T-helper 1 cell treated with Interleukin-12 subunit alpha and Interleukin-12 subunit beta and Interleukin-4 antibody, amounts not matched to agents 30 μg/mL and 1 μg/mL, for 36 hours (primary cell): ENCODE measurements at regions not wholly inside any gene's neighbourhood (a gene's known extent, or its start where the extent isn't known, plus 50 kb on each side); places are given as distances from the start of the nearest gene placed in this dataset.

Experiments
- H3K27ac Mint-ChIP-seq: one replicate; pipeline ENCODE4 v1.8.0; 2021; ENCODE audit warnings: mild to moderate bottlenecking, mixed read lengths
- H3K27me3 Mint-ChIP-seq: one replicate; pipeline ENCODE4 v1.8.0; 2021; ENCODE audit warnings: low read depth, mixed read lengths
- H3K36me3 Mint-ChIP-seq: one replicate; pipeline ENCODE4 v1.8.0; 2021; ENCODE audit warnings: low read depth, mixed read lengths
- H3K4me1 Mint-ChIP-seq: one replicate; pipeline ENCODE4 v1.8.0; 2021; ENCODE audit warnings: low read depth, mixed read lengths
- H3K4me3 Mint-ChIP-seq: one replicate; pipeline ENCODE4 v1.8.0; 2021; ENCODE audit warnings: mild to moderate bottlenecking, moderate library complexity, mixed read lengths
- H3K9me3 Mint-ChIP-seq: one replicate; pipeline ENCODE4 v1.8.0; 2021; ENCODE audit warnings: mixed read lengths

DNA sequence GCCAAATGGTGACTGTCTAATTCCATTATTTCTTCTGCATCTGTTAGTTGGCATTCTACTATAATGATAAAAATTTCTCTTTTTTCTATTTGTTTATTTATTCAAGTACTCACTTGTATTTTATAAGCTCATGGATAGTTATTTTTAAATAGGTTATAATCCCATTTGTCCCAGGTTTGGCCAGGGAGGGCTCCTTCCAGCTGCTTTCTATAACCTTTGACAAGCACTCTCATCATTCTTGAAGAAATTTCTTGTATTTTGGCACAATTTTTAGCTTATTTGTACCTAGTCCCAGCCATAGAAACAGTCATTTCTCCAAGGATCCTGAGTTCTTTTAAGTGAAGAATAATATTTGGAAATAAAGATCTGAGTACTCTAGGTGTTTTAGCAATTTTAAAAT is 1038.6 kb upstream of the AGA start:
- Mint-ChIP-seq H3K4me3 (no peak overlapping the region), H3K4me1 (no peaks in the 10 kb centered on the region), H3K9me3 (peaks cover 3% of the 10 kb centered on the region), H3K27me3 (no peaks in the 10 kb centered on the region), H3K27ac (no peak overlapping the region), H3K36me3 (no peaks in the 10 kb centered on the region)

DNA sequence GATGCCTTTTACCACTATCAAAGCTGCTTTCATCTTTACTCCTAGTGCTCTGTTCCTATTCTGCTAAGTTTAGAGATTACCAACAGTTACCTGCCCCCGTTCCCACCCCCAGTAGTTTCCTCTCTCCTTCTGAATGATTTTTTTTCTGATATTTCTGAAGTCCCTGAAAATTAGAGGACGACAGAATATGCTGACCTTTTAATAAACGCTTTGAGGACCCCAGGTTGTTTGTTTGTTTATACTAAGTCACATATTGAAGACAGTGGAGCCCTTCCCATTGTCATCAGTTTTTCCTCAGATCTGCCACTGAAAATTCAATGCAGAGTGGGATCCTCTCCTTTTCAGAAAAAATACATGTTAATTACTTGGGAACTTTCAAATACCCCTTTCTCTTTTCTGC is 1039.3 kb upstream of the AGA start:
- H3K4me1 Mint-ChIP-seq: no peaks in the 10 kb centered on the region

DNA sequence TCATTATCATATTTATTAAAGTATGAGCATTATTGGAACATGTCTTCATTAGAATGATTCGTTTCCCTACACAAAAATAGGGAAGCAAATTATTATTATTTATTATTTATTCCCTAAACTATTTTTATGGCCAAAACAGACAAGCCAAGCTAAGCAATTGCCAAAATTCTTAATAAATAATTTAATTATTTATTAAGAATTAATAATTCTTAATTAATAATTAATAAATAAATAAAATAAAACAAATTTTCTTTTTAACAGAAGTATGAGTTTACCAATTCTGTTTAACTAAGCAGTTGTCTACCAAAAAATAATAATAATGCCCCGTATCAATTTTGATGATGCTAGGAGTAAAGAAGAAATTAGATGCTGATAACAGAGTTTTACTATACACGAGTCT is 1080.8 kb upstream of the AGA start:
- Mint-ChIP-seq H3K4me3 (no peak overlapping the region), H3K27ac (no peak overlapping the region), H3K36me3 (no peaks in the 10 kb centered on the region), H3K27me3 (no peaks in the 10 kb centered on the region), H3K4me1 (no peaks in the 10 kb centered on the region), H3K9me3 (no peaks in the 10 kb centered on the region)

More for the DNA sequence above, 1039.3 kb upstream of the AGA start:
- Mint-ChIP-seq H3K9me3 (peaks cover 3% of the 10 kb centered on the region), H3K27me3 (no peaks in the 10 kb centered on the region), H3K27ac (no peak overlapping the region), H3K36me3 (no peaks in the 10 kb centered on the region), H3K4me3 (no peak overlapping the region)

DNA sequence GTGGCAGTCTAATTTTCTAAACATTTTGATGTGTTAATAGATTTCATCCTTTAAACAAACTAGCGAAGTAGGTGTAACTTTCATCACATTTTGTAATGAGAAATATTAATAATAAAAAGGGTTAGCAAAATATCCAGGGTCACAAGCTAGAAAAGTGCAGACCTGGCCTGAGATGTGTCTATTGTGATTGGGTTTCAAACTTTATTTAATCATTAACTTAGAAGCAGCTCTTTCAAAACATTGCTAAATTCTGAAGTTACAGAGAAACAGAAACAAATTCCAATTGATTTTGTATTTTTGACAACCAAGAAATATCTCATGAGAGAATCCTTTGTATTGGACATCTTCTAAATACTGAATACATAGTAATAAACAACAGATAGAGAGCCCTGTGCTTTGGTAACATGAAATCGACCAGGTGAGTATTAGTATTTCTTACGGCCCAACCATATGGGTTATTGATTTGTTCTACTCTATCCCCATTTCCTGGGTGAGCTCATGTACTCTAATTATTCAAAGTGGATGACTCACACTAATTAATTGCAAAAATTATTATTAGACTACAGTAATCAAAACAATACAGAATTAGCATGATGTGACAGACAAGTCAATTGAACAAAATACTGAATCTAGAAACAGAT is 1093.8 kb upstream of the AGA start:
- Mint-ChIP-seq H3K27ac (no peak overlapping the region), H3K4me3 (no peak overlapping the region), H3K9me3 (peaks cover 4% of the 10 kb centered on the region)

DNA sequence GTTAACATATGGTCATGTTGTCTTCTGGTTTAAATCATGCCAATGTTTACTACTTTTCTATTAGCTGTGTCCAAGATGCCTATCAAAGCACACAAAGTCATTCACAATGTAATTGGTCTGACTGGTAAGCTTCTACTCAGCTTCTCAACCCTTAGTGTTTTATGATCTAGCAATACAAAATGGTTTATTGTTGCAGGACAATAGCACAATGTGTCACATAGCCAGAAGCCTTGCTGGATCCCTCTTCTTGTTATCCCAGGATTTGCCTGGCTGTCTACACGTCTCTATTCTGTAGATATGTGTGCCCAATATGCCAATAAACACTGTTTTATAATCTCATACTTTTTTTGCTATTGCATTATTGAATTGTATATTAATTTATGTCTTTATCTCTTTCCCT is 1111.0 kb upstream of the AGA start:
- no peak overlapping the region for H3K4me3 Mint-ChIP-seq
- H3K4me1 Mint-ChIP-seq: no peaks in the 10 kb centered on the region
- H3K27me3 Mint-ChIP-seq: no peaks in the 10 kb centered on the region

More for the DNA sequence above, 1093.8 kb upstream of the AGA start:
- H3K27me3 Mint-ChIP-seq: no peaks in the 10 kb centered on the region
- H3K4me1 Mint-ChIP-seq: no peaks in the 10 kb centered on the region
- no peaks in the 10 kb centered on the region for H3K36me3 Mint-ChIP-seq

DNA sequence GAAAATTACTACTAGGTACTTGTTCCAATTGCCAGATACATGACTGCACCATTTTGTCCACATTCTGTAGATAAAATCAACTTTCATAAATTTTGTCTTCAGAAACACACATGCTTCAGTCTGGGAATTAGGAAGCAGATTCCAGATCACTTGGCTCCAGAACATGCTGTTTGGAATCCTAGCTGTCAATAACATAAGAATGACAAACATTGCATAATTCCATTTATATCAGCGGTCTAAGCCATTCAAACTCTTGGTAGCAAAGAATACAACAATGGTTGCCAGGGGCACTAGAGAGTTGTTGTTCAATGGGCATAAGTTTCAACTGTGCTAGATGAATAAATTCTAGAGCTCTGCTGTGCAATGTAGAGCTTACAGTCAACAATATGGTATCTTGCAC is 1112.1 kb upstream of the AGA start:
- H3K36me3 Mint-ChIP-seq: no peaks in the 10 kb centered on the region
- peaks cover 6% of the 10 kb centered on the region for H3K9me3 Mint-ChIP-seq
- H3K27ac Mint-ChIP-seq: no peak overlapping the region
- no peaks in the 10 kb centered on the region for H3K27me3 Mint-ChIP-seq
- no peak overlapping the region for H3K4me3 Mint-ChIP-seq
- no peaks in the 10 kb centered on the region for H3K4me1 Mint-ChIP-seq

More for the DNA sequence above, 1111.0 kb upstream of the AGA start:
- Mint-ChIP-seq H3K36me3 (no peaks in the 10 kb centered on the region), H3K9me3 (peaks cover 7% of the 10 kb centered on the region), H3K27ac (no peak overlapping the region)

DNA sequence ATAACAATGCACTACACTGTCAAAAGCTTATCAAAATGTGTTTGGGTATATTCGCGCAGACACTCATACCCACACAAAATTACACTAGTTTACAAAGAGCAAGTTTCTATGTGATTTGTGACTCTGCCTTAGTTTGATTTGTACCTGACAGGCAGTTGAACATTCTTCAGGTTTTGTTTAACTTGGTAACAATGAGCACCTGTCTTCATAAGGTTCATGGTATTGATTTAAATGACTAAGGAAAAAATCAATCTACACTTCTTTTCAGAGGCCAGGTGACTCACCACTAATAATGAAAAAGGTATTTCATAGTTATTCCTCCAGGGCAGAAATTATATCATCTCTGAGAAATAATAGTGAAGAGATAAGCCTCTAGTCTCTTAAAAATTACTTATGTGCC is 1114.6 kb upstream of the AGA start:
- H3K27ac Mint-ChIP-seq: no peak overlapping the region
- no peak overlapping the region for H3K4me3 Mint-ChIP-seq
- H3K9me3 Mint-ChIP-seq: peaks cover 10% of the 10 kb centered on the region
- H3K36me3 Mint-ChIP-seq: no peaks in the 10 kb centered on the region
- no peaks in the 10 kb centered on the region for H3K4me1 Mint-ChIP-seq
- H3K27me3 Mint-ChIP-seq: no peaks in the 10 kb centered on the region

DNA sequence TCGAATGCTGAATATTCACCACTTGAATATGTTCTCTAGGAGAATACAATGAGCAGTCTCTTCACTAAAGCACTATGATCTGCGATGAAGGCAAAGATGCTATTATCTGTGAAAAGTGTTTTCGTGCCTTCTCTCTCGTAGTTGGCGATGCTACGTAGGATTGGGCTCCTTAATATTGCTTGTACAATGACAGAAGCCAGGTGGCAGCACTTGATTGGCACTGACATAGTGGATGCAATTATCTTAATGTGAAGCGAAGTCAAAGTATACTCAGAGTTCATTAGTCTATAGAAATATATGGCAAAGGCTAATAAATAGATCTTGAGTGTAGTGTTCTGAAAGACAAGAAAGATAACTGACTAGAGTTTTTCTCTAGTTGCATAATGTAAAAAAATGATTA is 1135.7 kb upstream of the AGA start:
- Mint-ChIP-seq H3K9me3 (peaks cover 3% of the 10 kb centered on the region), H3K4me1 (no peaks in the 10 kb centered on the region), H3K36me3 (no peaks in the 10 kb centered on the region), H3K27me3 (no peaks in the 10 kb centered on the region), H3K27ac (no peak overlapping the region), H3K4me3 (no peak overlapping the region)

DNA sequence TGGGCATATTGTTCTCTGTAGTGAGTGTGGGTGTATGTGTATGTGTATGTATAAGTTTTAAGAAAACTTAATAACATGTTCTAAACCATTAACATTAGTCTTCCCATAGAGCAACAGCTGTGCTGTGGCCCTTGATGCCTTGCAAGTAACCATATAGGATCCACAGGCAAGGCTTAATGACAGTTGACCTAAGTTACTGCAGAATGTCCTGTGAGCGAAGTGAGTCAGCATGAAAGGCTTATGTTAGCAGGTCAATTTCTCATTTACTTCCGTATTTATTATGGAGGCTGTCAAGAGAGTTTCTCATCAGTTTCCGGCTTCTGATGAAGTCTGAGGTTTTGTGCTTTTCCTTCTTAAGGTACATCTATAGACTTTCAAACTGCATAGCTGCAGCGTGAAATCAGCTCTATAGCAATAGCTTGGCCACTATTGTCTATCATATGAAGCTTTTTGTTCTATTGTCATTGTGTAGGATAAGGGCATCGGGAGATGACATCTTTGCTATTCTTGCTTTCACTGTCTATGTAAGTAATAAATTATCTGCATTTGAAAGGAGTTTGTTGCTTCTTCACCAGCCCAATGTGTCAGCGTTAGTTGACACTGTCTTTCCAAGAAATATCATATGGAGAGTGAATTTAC is 1153.4 kb upstream of the AGA start:
- Mint-ChIP-seq H3K9me3 (peaks cover 4% of the 10 kb centered on the region), H3K36me3 (no peaks in the 10 kb centered on the region), H3K27ac (no peak overlapping the region), H3K4me3 (no peak overlapping the region), H3K27me3 (no peaks in the 10 kb centered on the region), H3K4me1 (no peaks in the 10 kb centered on the region)

DNA sequence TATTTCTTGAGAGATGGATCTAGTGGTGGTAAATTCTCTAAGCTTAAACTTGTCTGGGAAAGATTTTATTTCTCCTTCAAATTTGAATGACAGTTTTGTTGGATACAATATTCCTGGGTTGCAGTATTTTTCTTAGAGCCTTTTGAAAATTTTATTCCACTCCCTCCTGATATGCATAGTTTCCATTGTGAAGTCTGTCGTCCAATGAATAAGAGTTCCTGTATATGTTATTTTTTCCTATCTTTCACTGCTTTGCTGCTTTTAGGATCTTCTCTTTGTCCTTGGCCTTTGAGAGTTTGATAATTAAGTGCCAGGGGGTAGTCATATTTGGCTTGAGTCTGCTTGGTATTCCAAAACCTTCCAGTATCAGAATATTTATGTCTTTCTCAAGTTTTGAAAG is 1156.4 kb upstream of the AGA start:
- Mint-ChIP-seq H3K4me1 (no peaks in the 10 kb centered on the region), H3K9me3 (peaks cover 4% of the 10 kb centered on the region), H3K4me3 (no peak overlapping the region), H3K27me3 (no peaks in the 10 kb centered on the region), H3K36me3 (no peaks in the 10 kb centered on the region), H3K27ac (no peak overlapping the region)

DNA sequence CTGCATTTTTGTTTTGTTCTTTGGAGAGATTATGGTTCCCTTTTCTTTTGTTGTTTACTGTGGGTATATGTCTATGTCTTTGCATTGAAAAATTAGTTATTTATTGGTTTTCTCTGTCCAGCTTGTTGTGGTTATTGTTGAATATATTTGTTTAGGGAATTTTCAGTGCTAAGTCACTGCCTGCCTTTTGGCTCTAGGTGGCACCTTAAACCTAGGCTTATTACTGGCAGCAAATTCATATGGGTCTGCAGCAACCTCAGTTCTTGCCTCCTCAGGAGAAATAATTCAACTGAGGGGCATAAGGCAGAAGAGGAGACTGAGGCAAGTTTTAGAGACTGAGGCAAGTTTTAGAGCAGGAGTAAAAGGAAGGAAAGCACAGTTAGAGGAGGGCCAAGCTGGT is 1157.3 kb upstream of the AGA start:
- Mint-ChIP-seq H3K9me3 (peaks cover 4% of the 10 kb centered on the region), H3K27ac (no peak overlapping the region), H3K36me3 (no peaks in the 10 kb centered on the region), H3K4me3 (no peak overlapping the region), H3K27me3 (no peaks in the 10 kb centered on the region), H3K4me1 (no peaks in the 10 kb centered on the region)

DNA sequence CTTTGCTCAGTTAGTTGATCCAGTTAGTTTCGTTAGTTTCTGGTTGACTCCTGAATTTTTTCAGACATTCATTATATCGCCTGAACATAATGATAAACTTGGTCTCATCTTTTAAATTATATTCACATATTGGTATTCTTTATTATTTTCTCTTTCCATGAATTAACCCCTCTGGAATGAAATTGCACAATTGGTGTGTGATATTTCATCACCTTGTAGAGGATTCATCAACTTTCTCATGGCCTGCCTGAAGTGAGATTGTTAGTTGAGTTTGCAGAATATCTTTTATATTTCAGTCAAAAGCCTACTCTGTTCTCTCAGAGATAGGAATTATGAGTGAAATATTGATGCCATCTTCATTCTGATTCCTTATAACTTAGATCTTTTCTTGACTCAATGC is 1160.6 kb upstream of the AGA start:
- no peaks in the 10 kb centered on the region for H3K27me3 Mint-ChIP-seq
- H3K4me1 Mint-ChIP-seq: no peaks in the 10 kb centered on the region
- H3K4me3 Mint-ChIP-seq: no peak overlapping the region
- no peak overlapping the region for H3K27ac Mint-ChIP-seq
- no peaks in the 10 kb centered on the region for H3K9me3 Mint-ChIP-seq
- no peaks in the 10 kb centered on the region for H3K36me3 Mint-ChIP-seq

DNA sequence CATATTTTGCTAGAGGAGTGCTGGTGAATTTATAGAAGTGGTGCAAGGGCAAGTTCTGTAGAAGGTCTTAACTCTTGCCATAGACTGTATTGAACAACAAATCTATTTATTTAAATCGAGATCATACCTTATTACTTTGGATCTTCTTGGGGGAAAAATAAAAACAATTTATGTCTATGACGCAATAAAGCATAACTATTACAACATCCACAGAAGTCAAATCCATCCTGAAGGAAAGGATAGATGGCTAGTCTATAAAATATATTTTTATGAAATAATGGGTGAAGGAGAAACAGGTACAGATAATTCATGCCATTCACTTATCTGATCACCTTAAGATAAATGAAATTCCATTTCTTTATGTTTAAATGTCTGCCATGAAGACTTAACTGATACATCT is 1168.8 kb upstream of the AGA start:
- no peaks in the 10 kb centered on the region for H3K9me3 Mint-ChIP-seq
- no peaks in the 10 kb centered on the region for H3K36me3 Mint-ChIP-seq
- H3K4me1 Mint-ChIP-seq: no peaks in the 10 kb centered on the region
- no peaks in the 10 kb centered on the region for H3K27me3 Mint-ChIP-seq
- no peak overlapping the region for H3K27ac Mint-ChIP-seq
- H3K4me3 Mint-ChIP-seq: no peak overlapping the region

DNA sequence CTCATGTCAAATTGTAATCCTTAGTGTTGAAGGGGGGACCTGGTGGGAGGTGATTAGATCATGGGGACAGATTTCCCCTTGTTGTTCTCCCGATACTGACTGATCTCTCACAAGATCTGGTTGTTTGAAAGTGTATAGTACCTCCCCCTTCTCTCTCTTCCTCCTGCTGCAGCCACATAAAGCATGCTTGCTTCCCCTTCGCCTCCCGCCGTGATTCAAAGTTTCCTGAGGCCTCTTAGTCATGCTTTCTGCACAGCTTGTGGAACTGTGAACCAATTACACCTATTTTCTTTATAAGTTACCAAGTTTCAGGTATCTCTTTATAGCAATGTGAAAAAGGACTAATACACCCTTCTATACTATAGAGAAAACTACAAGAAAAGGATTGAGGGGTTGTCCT is 1170.5 kb upstream of the AGA start:
- Mint-ChIP-seq H3K27me3 (no peaks in the 10 kb centered on the region), H3K4me1 (no peaks in the 10 kb centered on the region), H3K9me3 (no peaks in the 10 kb centered on the region), H3K27ac (no peak overlapping the region), H3K4me3 (no peak overlapping the region), H3K36me3 (no peaks in the 10 kb centered on the region)

DNA sequence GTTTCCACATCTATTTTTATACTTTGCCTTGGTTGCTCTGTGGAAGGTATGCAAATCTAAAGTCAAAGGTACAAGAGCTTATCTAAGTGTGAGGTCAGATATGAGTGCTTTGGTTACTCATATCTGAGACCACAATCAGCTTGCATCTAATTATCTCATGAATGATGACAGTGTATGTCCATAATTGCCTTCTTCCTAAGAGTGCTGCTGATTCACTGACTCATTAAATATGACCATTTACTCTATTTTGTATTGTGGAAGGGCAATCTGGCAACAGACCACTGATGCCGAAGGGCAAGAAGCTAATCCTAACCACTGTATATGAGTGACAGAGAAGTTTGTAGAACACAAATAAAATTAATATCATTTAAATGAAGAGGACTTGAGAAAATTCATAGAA is 1190.2 kb upstream of the AGA start:
- Mint-ChIP-seq H3K36me3 (no peaks in the 10 kb centered on the region), H3K4me3 (no peak overlapping the region), H3K4me1 (no peaks in the 10 kb centered on the region), H3K27me3 (no peaks in the 10 kb centered on the region), H3K27ac (no peak overlapping the region), H3K9me3 (peaks cover under 1% of the 10 kb centered on the region)

DNA sequence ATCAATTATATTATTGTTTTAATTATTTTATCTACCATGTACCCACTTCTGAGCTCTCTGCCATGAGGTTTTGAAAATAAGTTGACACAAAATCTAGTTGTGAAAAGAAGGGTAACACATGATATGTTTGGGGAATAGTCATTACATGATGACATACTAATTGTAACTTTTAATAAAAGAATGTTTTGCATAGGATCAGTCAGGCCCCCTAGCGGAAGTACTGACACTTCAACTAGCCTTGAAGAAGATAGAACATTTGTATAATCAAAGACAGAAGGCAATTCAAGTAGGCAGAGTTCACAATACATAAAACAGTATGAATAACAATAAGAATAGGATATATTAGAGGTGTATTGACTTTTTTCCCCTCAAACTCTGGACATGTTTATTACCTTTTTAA is 1191.0 kb upstream of the AGA start:
- H3K4me3 Mint-ChIP-seq: no peak overlapping the region
- no peak overlapping the region for H3K27ac Mint-ChIP-seq
- no peaks in the 10 kb centered on the region for H3K4me1 Mint-ChIP-seq
- H3K36me3 Mint-ChIP-seq: no peaks in the 10 kb centered on the region
- no peaks in the 10 kb centered on the region for H3K27me3 Mint-ChIP-seq
- H3K9me3 Mint-ChIP-seq: no peaks in the 10 kb centered on the region
